WTC11 (cell line): ENCODE measurements at regions not wholly inside any gene's neighbourhood (a gene's known extent, or its start where the extent isn't known, plus 50 kb on each side); places are given as distances from the start of the nearest gene placed in this dataset.

Source experiments
- ATAC-seq: fragments of 200-7000 bp; cut with Tn5 transposase; 2 replicates; pipeline ENCODE4 v1.10.0; 2021; ENCODE audit warnings: mild to moderate bottlenecking, moderate library complexity
- CTCF ChIA-PET: fragments of 300-600 bp; sonication (Branson Sonifier 250); formaldehyde crosslinking; loops from one replicate; lab custom pipeline; 2021; ENCODE audit warnings: antibody characterized with exemption; lab: Charles Lee
- POLR2A ChIA-PET: fragments of 350-600 bp; sonication (Branson Sonifier 250); formaldehyde crosslinking; loops from one replicate; lab custom pipeline; 2021; ENCODE audit warnings: antibody characterized with exemption; lab: Charles Lee
- DNase-seq: peaks from one replicate; pipeline ENCODE4 v3.0.0; 2021; ENCODE audit warnings: low spot score
- H3K27ac Mint-ChIP-seq: 2 replicates; pipeline ENCODE4 v1.8.0; 2021; ENCODE audit warnings: mixed read lengths
- H3K27me3 Mint-ChIP-seq: 2 replicates; pipeline ENCODE4 v1.8.0; 2021; ENCODE audit warnings: low read depth, mild to moderate bottlenecking, moderate library complexity, mixed read lengths
- H3K36me3 Mint-ChIP-seq: 2 replicates; pipeline ENCODE4 v1.8.0; 2021; ENCODE audit warnings: mixed read lengths
- H3K4me1 Mint-ChIP-seq: 2 replicates; pipeline ENCODE4 v1.8.0; 2022; ENCODE audit warnings: mixed read lengths
- H3K4me3 Mint-ChIP-seq: 2 replicates; pipeline ENCODE4 v1.8.0; 2021; ENCODE audit warnings: mild to moderate bottlenecking, moderate library complexity, mixed read lengths
- H3K9me3 Mint-ChIP-seq: 2 replicates; pipeline ENCODE4 v1.8.0; 2021; ENCODE audit warnings: mixed read lengths
- ATF1 ChIP-seq: sonication (generic); formaldehyde crosslinking; IDR thresholded peaks from 2 replicates; pipeline ENCODE4 v1.8.1; 2023; ENCODE audit warnings: mild to moderate bottlenecking, moderate library complexity, missing genetic modification reagents
- ESRRA ChIP-seq: sonication (generic); formaldehyde crosslinking; IDR thresholded peaks from 2 replicates; pipeline ENCODE4 v1.8.1; 2022; ENCODE audit warnings: mild to moderate bottlenecking, missing genetic modification reagents, borderline replicate concordance
- GABPB1 ChIP-seq: sonication (generic); formaldehyde crosslinking; IDR thresholded peaks from 2 replicates; pipeline ENCODE4 v1.8.1; 2023; ENCODE audit warnings: mild to moderate bottlenecking, missing genetic modification reagents
- NFATC4 ChIP-seq: fragments of 250-450 bp; sonication (Bioruptor Pico); IDR thresholded peaks from 2 replicates; pipeline ENCODE4 v1.9.0; 2021; ENCODE audit warnings: mild to moderate bottlenecking
- NFYB ChIP-seq: sonication (generic); formaldehyde crosslinking; conservative IDR thresholded peaks from 2 replicates; pipeline ENCODE4 v1.8.0; 2022; ENCODE audit warnings: low read depth, missing genetic modification reagents
- NR1H2 ChIP-seq: sonication (generic); formaldehyde crosslinking; IDR thresholded peaks from 2 replicates; pipeline ENCODE4 v1.9.0; 2021; ENCODE audit warnings: mild to moderate bottlenecking, moderate library complexity, missing genetic modification reagents
- NR2C2 ChIP-seq: sonication (generic); formaldehyde crosslinking; IDR thresholded peaks from 2 replicates; pipeline ENCODE4 v1.8.0; 2022; ENCODE audit warnings: mild to moderate bottlenecking, missing genetic modification reagents
- OVOL2 ChIP-seq: fragments of 250-450 bp; sonication (Bioruptor Pico); IDR thresholded peaks from 2 replicates; pipeline ENCODE4 v1.9.0; 2021; ENCODE audit warnings: mild to moderate bottlenecking, borderline replicate concordance
- TEAD4 ChIP-seq: sonication (generic); formaldehyde crosslinking; IDR thresholded peaks from 2 replicates; pipeline ENCODE4 v1.8.0; 2022; ENCODE audit warnings: mild to moderate bottlenecking, missing genetic modification reagents
- ZNF416 ChIP-seq: fragments of 250-450 bp; sonication (Bioruptor Pico); IDR thresholded peaks from 2 replicates; pipeline ENCODE4 v1.9.0; 2021; ENCODE audit warnings: mild to moderate bottlenecking, inconsistent platforms
- TF ChIP-seq, protein P1 (sequence below): fragments of 250-450 bp; sonication (Bioruptor Pico); IDR thresholded peaks from 2 replicates; pipeline ENCODE4 v1.9.0; 2021; ENCODE audit warnings: mild to moderate bottlenecking
- TF ChIP-seq, protein P2 (sequence below): sonication (generic); formaldehyde crosslinking; IDR thresholded peaks from 2 replicates; pipeline ENCODE4 v1.8.1; 2022; ENCODE audit warnings: mild to moderate bottlenecking, missing genetic modification reagents, moderate library complexity, borderline replicate concordance
- TF ChIP-seq, protein P3 (sequence below): sonication (generic); formaldehyde crosslinking; conservative IDR thresholded peaks from 2 replicates; pipeline ENCODE4 v1.8.1; 2023; ENCODE audit warnings: mild to moderate bottlenecking, low read depth, missing genetic modification reagents, moderate library complexity
- TF ChIP-seq, protein P4 (sequence below): sonication (generic); formaldehyde crosslinking; IDR thresholded peaks from 2 replicates; pipeline ENCODE4 v1.8.1; 2023; ENCODE audit warnings: mild to moderate bottlenecking, missing genetic modification reagents
- TF ChIP-seq, protein P5 (sequence below): fragments of 250-450 bp; sonication (Bioruptor Pico); conservative IDR thresholded peaks from 2 replicates; pipeline ENCODE4 v1.9.0; 2021; ENCODE audit warnings: mild to moderate bottlenecking
- TF ChIP-seq, protein P6 (sequence below): sonication (generic); formaldehyde crosslinking; IDR thresholded peaks from 2 replicates; pipeline ENCODE4 v1.8.0; 2023; ENCODE audit warnings: missing genetic modification reagents, mild to moderate bottlenecking, borderline replicate concordance
- TF ChIP-seq, protein P7 (sequence below): sonication (generic); formaldehyde crosslinking; IDR thresholded peaks from 2 replicates; pipeline ENCODE4 v1.8.1; 2022; ENCODE audit warnings: missing genetic modification reagents, borderline replicate concordance
- TF ChIP-seq, protein P8 (sequence below): sonication (generic); formaldehyde crosslinking; IDR thresholded peaks from 2 replicates; pipeline ENCODE4 v1.8.1; 2023; ENCODE audit warnings: mild to moderate bottlenecking, missing genetic modification reagents, moderate library complexity
- TF ChIP-seq, protein P9 (sequence below): fragments of 250-450 bp; sonication (Bioruptor Pico); IDR thresholded peaks from 2 replicates; pipeline ENCODE4 v1.9.0; 2021; ENCODE audit warnings: moderate library complexity, mild to moderate bottlenecking, inconsistent platforms, borderline replicate concordance

DNA sequence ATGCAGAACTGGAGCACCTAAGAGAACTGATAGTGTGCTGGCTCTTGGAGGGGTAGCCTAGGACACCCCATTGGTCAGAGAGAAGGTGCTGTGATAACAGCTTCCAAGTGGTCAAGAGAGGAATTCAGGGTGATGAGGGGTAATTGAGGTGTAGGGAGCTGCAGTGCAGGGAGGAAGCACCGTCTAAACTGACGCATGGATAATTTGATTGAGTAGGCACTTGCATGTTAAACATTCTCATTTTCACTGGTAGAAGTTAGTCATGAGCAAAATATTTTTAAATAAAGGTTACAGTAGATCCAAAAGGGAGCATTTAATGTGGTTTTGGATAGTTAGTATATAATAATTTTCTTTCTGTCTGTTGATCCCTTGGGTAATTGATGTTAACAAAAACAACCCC, 155.1 kb upstream of the TCF4 start:
- Mint-ChIP-seq H3K4me3 (no peak overlapping the region), H3K4me1 (peaks cover 13% of the 10 kb centered on the region), H3K27me3 (no peaks in the 10 kb centered on the region), H3K36me3 (no peaks in the 10 kb centered on the region), H3K27ac (no peak overlapping the region), H3K9me3 (no peaks in the 10 kb centered on the region)
- CTCF ChIA-PET: no interaction called here
- POLR2A ChIA-PET: no interaction called here
- no peak for ATAC-seq
- no peak for DNase-seq
- no peak for TF ChIP-seq OVOL2

DNA sequence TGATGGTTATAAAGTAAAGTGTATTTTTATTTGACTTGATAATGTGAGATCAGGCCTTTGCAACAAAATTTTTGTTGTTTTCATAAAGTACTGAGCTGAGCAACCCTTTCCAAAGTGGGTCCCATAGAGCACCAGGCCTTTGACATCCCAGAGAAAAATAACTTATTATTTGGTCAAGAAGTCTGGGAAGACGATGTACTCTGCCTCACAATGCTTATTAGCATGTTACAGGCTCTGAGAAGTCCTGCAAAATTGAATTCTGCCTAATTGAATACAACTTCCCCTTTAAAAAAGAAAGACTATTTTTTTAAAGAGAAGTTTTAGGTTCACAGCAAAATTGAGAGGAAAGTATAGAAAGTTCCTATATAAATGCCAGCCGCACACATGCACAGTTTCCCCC, 151.5 kb upstream of the TCF4 start:
- DNase-seq: no peak
- no peaks in the 10 kb centered on the region for H3K9me3 Mint-ChIP-seq
- H3K4me3 Mint-ChIP-seq: no peak overlapping the region
- CTCF ChIA-PET: no interaction called here
- no peaks in the 10 kb centered on the region for H3K27me3 Mint-ChIP-seq
- H3K27ac Mint-ChIP-seq: no peak overlapping the region
- ATAC-seq: no peak
- peaks cover 4% of the 10 kb centered on the region; the same call in 1 of the 2 replicates for H3K4me1 Mint-ChIP-seq
- POLR2A ChIA-PET: no interaction called here
- peaks cover 3% of the 10 kb centered on the region; the same call in 1 of the 2 replicates for H3K36me3 Mint-ChIP-seq
- TF ChIP-seq, protein P1, sequence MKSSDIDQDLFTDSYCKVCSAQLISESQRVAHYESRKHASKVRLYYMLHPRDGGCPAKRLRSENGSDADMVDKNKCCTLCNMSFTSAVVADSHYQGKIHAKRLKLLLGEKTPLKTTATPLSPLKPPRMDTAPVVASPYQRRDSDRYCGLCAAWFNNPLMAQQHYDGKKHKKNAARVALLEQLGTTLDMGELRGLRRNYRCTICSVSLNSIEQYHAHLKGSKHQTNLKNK (CRISPR knock-in tag): no peak
- TF ChIP-seq, protein P2, sequence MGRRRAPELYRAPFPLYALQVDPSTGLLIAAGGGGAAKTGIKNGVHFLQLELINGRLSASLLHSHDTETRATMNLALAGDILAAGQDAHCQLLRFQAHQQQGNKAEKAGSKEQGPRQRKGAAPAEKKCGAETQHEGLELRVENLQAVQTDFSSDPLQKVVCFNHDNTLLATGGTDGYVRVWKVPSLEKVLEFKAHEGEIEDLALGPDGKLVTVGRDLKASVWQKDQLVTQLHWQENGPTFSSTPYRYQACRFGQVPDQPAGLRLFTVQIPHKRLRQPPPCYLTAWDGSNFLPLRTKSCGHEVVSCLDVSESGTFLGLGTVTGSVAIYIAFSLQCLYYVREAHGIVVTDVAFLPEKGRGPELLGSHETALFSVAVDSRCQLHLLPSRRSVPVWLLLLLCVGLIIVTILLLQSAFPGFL: no peak
- TF ChIP-seq, protein P3, sequence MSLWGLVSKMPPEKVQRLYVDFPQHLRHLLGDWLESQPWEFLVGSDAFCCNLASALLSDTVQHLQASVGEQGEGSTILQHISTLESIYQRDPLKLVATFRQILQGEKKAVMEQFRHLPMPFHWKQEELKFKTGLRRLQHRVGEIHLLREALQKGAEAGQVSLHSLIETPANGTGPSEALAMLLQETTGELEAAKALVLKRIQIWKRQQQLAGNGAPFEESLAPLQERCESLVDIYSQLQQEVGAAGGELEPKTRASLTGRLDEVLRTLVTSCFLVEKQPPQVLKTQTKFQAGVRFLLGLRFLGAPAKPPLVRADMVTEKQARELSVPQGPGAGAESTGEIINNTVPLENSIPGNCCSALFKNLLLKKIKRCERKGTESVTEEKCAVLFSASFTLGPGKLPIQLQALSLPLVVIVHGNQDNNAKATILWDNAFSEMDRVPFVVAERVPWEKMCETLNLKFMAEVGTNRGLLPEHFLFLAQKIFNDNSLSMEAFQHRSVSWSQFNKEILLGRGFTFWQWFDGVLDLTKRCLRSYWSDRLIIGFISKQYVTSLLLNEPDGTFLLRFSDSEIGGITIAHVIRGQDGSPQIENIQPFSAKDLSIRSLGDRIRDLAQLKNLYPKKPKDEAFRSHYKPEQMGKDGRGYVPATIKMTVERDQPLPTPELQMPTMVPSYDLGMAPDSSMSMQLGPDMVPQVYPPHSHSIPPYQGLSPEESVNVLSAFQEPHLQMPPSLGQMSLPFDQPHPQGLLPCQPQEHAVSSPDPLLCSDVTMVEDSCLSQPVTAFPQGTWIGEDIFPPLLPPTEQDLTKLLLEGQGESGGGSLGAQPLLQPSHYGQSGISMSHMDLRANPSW (CRISPR knock-in tag): no peak
- TF ChIP-seq NR2C2 (CRISPR knock-in tag) (no peak), ZNF416 (CRISPR knock-in tag) (no peak), NFYB (CRISPR knock-in tag) (no peak), NFATC4 (CRISPR knock-in tag) (no peak), GABPB1 (CRISPR knock-in tag) (no peak), ESRRA (CRISPR knock-in tag) (no peak), NR1H2 (CRISPR knock-in tag) (no peak), TEAD4 (no peak), ATF1 (CRISPR knock-in tag) (no peak)
- TF ChIP-seq, protein P4, sequence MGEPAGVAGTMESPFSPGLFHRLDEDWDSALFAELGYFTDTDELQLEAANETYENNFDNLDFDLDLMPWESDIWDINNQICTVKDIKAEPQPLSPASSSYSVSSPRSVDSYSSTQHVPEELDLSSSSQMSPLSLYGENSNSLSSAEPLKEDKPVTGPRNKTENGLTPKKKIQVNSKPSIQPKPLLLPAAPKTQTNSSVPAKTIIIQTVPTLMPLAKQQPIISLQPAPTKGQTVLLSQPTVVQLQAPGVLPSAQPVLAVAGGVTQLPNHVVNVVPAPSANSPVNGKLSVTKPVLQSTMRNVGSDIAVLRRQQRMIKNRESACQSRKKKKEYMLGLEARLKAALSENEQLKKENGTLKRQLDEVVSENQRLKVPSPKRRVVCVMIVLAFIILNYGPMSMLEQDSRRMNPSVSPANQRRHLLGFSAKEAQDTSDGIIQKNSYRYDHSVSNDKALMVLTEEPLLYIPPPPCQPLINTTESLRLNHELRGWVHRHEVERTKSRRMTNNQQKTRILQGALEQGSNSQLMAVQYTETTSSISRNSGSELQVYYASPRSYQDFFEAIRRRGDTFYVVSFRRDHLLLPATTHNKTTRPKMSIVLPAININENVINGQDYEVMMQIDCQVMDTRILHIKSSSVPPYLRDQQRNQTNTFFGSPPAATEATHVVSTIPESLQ (CRISPR knock-in tag): no peak
- TF ChIP-seq, protein P5, sequence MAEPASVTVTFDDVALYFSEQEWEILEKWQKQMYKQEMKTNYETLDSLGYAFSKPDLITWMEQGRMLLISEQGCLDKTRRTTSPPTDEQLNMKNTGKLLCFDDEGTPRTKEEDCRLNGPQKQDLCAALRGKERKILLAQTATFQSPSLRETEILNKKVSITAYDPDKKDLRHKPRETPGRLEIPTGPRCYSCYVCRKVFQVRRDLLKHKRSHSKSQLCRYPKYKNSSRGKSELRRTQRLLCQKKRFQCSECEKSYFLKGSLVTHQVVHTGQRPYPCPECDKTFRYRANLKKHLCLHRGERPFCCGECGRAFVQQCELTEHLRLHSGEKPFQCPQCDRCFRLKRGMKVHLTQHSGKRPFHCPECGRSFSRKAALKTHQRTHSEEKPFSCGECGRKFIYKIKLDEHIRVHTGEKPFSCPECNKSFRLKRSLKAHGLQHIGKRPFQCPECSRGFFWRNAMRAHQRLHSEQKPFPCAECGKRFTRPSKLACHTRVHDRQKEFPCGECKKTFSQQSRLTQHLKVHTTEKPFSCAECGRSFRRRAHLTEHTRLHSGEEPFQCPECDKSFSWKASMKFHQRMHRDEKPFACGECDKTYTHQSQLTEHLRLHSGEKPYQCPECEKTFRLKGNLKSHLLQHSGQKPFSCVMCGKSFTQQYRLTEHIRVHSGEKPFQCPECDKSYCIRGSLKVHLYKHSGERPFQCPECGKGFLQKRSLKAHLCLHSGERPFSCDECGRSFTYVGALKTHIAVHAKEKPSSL: no peak
- TF ChIP-seq, protein P6, sequence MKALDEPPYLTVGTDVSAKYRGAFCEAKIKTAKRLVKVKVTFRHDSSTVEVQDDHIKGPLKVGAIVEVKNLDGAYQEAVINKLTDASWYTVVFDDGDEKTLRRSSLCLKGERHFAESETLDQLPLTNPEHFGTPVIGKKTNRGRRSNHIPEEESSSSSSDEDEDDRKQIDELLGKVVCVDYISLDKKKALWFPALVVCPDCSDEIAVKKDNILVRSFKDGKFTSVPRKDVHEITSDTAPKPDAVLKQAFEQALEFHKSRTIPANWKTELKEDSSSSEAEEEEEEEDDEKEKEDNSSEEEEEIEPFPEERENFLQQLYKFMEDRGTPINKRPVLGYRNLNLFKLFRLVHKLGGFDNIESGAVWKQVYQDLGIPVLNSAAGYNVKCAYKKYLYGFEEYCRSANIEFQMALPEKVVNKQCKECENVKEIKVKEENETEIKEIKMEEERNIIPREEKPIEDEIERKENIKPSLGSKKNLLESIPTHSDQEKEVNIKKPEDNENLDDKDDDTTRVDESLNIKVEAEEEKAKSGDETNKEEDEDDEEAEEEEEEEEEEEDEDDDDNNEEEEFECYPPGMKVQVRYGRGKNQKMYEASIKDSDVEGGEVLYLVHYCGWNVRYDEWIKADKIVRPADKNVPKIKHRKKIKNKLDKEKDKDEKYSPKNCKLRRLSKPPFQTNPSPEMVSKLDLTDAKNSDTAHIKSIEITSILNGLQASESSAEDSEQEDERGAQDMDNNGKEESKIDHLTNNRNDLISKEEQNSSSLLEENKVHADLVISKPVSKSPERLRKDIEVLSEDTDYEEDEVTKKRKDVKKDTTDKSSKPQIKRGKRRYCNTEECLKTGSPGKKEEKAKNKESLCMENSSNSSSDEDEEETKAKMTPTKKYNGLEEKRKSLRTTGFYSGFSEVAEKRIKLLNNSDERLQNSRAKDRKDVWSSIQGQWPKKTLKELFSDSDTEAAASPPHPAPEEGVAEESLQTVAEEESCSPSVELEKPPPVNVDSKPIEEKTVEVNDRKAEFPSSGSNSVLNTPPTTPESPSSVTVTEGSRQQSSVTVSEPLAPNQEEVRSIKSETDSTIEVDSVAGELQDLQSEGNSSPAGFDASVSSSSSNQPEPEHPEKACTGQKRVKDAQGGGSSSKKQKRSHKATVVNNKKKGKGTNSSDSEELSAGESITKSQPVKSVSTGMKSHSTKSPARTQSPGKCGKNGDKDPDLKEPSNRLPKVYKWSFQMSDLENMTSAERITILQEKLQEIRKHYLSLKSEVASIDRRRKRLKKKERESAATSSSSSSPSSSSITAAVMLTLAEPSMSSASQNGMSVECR (CRISPR knock-in tag): no peak
- TF ChIP-seq, protein P7, sequence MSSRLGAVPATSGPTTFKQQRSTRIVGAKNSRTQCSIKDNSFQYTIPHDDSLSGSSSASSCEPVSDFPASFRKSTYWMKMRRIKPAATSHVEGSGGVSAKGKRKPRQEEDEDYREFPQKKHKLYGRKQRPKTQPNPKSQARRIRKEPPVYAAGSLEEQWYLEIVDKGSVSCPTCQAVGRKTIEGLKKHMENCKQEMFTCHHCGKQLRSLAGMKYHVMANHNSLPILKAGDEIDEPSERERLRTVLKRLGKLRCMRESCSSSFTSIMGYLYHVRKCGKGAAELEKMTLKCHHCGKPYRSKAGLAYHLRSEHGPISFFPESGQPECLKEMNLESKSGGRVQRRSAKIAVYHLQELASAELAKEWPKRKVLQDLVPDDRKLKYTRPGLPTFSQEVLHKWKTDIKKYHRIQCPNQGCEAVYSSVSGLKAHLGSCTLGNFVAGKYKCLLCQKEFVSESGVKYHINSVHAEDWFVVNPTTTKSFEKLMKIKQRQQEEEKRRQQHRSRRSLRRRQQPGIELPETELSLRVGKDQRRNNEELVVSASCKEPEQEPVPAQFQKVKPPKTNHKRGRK (CRISPR knock-in tag): no peak
- TF ChIP-seq, protein P8, sequence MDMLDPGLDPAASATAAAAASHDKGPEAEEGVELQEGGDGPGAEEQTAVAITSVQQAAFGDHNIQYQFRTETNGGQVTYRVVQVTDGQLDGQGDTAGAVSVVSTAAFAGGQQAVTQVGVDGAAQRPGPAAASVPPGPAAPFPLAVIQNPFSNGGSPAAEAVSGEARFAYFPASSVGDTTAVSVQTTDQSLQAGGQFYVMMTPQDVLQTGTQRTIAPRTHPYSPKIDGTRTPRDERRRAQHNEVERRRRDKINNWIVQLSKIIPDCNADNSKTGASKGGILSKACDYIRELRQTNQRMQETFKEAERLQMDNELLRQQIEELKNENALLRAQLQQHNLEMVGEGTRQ (CRISPR knock-in tag): no peak
- TF ChIP-seq, protein P9, sequence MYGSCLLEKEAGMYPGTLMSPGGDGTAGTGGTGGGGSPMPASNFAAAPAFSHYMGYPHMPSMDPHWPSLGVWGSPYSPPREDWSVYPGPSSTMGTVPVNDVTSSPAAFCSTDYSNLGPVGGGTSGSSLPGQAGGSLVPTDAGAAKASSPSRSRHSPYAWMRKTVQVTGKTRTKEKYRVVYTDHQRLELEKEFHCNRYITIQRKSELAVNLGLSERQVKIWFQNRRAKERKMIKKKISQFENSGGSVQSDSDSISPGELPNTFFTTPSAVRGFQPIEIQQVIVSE (CRISPR knock-in tag): no peak
